ENCODE measurements at regions not wholly inside any gene's neighbourhood (a gene's known extent, or its start where the extent isn't known, plus 50 kb on each side); places are given as distances from the start of the nearest gene placed in this dataset.

DNA sequence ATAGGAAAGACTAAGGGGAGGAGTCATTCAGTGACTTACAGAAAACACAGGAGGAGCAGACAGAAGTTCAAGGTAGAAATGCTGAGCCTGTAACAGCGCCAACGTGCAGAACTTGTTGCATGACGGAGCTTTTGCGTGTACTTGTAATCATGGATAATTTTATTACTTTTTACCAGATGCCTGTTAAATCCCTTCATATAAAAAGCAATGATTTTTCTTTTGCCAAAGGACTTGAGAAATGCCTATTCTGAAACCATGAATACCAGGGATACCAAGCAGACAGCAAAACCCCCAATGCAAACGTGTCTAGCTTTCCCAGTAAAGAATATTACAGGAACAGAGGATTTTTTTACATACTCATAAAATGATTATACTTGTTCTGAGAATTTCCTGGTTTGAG lies 163.6 kb upstream of the GSC start:
- Histone ChIP-seq H3K27ac (ENCODE audit: low read length) (no peak overlapping the region), H3K9me3 (ENCODE audit: insufficient read depth, low read depth, low read length) (no peaks in the 10 kb centered on the region), H3K9ac (ENCODE audit: low read depth, low read length) (no peak overlapping the region), H3K4me3 (ENCODE audit: low read length) (no peak overlapping the region), H3K4me1 (ENCODE audit: insufficient read depth, low read length) (no peaks in the 10 kb centered on the region), H3K36me3 (ENCODE audit: insufficient read depth, low read depth, low read length) (no peaks in the 10 kb centered on the region), H3K27me3 (ENCODE audit: insufficient read depth, low read length) (no peaks in the 10 kb centered on the region)

DNA sequence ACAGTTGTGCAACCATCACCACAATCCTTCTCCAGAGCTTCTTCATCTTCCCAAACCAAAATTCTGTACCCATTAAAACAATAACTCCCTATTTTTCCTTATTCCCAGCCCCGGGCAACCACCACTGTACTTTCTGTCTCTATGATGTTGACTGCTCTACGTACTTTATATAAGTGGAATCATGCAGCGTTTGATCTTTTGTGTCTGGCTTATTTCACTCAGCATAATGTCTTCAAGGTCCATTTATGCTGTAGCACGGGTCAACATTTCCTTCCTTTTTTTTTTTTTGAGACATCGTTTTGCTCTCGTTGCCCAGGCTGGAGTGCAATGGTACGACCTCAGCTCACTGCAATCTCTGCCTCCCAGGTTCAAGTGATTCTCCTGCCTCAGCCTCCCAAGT lies 162.7 kb upstream of the GSC start:
- Histone ChIP-seq H3K9me3 (ENCODE audit: insufficient read depth, low read depth, low read length) (no peaks in the 10 kb centered on the region), H3K27me3 (ENCODE audit: insufficient read depth, low read length) (no peaks in the 10 kb centered on the region), H3K4me3 (ENCODE audit: low read length) (no peak overlapping the region)

DNA sequence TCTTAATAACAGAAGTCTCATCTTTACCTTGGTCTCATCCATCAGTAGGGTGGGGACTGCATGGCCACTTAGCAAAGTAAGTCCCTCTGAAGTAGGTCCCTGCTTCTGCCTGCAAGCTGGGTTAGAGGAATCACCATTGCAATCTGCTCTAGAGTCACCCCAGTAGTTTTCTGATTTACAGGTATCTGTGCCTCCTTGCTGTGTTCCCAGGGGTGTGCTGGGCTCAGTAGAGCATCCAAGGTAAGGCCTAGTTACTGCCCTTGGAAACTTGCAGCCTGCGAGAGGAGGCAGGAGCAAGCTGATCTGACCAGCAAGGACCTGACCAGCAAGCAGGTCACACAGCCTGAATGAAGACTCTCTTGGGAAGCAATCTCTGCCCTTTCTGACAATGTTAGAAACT lies 160.8 kb upstream of the GSC start:
- H3K9me3 ChIP-seq (ENCODE audit: insufficient read depth, low read depth, low read length) = no peaks in the 10 kb centered on the region
- no peak overlapping the region for H3K27ac ChIP-seq (ENCODE audit: low read length)
- H3K27me3 ChIP-seq (ENCODE audit: insufficient read depth, low read length) = no peaks in the 10 kb centered on the region
- no peak overlapping the region for H3K4me3 ChIP-seq (ENCODE audit: low read length)
- H3K9ac ChIP-seq (ENCODE audit: low read depth, low read length) = no peak overlapping the region
- H3K4me1 ChIP-seq (ENCODE audit: insufficient read depth, low read length) = no peaks in the 10 kb centered on the region
- no peaks in the 10 kb centered on the region for H3K36me3 ChIP-seq (ENCODE audit: insufficient read depth, low read depth, low read length)

More for the DNA sequence above, 162.7 kb upstream of the GSC start:
- Histone ChIP-seq H3K27ac (ENCODE audit: low read length) (no peak overlapping the region), H3K36me3 (ENCODE audit: insufficient read depth, low read depth, low read length) (no peaks in the 10 kb centered on the region), H3K4me1 (ENCODE audit: insufficient read depth, low read length) (no peaks in the 10 kb centered on the region), H3K9ac (ENCODE audit: low read depth, low read length) (no peak overlapping the region)

DNA sequence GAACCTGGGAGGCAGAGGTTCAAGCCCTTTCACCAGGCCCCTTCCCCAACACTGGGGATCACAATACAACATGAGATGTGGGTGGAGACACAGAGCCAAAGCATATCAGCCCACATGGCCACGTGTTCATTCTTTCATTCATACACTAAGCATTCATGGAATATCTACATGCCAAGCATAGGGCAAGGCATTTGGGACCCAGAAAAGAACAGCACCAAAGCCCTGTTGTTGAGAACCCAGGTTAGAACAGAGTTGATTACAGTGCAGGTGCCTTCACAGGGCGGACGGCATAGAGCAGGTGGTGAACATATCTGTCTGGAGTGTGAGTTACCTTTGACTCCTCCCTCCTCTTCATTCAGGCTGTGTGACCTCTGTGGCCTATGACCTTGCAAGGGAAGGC lies 159.4 kb upstream of the GSC start:
- Histone ChIP-seq H3K9ac (ENCODE audit: low read depth, low read length) (no peak overlapping the region), H3K4me3 (ENCODE audit: low read length) (no peak overlapping the region), H3K36me3 (ENCODE audit: insufficient read depth, low read depth, low read length) (no peaks in the 10 kb centered on the region), H3K9me3 (ENCODE audit: insufficient read depth, low read depth, low read length) (no peaks in the 10 kb centered on the region), H3K27me3 (ENCODE audit: insufficient read depth, low read length) (no peaks in the 10 kb centered on the region), H3K4me1 (ENCODE audit: insufficient read depth, low read length) (no peaks in the 10 kb centered on the region), H3K27ac (ENCODE audit: low read length) (no peak overlapping the region)

DNA sequence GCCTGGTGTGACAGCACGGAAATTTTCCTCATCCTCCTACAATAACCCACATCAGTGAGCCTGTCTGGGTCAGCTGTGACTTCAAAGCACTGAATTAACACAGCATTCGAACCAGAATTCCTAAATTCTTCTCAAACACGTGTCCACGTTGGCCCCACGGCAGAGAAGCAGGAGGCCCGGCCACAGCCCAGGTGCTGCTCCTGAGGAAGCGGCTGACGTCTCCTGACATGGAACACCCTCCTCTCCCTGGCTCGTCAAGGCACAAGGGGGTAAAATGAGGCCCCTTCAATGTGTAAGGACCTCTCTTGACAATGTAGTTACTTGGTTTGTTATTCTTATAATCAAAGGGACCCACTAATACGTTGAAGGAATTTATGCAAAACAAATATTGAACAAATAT lies 156.3 kb upstream of the GSC start:
- no peaks in the 10 kb centered on the region for H3K9me3 ChIP-seq (ENCODE audit: insufficient read depth, low read depth, low read length)
- H3K27ac ChIP-seq (ENCODE audit: low read length) = no peak overlapping the region
- no peaks in the 10 kb centered on the region for H3K36me3 ChIP-seq (ENCODE audit: insufficient read depth, low read depth, low read length)
- no peak overlapping the region for H3K9ac ChIP-seq (ENCODE audit: low read depth, low read length)
- no peaks in the 10 kb centered on the region for H3K4me1 ChIP-seq (ENCODE audit: insufficient read depth, low read length)
- no peak overlapping the region for H3K4me3 ChIP-seq (ENCODE audit: low read length)
- no peaks in the 10 kb centered on the region for H3K27me3 ChIP-seq (ENCODE audit: insufficient read depth, low read length)

DNA sequence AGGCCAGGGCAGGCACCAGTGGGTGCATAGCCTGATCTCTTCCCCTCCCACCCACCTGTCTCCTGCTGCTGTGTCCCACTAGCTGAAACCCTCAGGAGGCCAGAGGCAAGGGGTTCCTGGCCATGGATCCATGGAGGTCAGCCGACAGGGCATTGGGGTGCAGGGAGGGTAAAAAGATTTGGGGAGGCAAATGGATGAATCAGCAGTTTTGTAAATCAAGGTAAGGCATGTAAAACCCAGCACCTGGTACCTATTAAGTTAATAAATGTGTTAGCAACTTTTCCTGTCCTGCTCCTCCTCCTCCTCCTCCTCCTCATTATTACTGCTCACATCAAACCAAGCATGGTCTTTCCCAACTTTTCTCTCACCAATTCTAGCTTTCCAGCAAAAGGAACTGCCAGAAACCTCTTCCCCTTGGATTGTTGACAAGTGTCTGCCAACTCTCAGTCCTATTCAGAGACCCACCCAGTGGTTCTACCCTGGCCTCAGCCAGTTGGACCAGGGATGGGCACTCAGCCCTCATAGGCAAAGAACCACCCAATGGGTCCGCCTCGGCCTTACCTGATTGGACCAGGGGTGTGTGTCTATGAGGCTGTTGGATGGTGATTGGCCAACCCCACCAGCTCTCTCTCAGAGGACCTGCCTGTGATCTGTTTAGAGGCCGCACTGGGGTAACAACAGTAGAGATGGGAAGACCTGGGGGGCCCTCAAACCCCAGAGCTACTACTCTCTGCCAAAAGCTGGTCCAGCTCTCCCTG lies 155.7 kb upstream of the GSC start:
- H3K4me3 ChIP-seq (ENCODE audit: low read length) = no peak overlapping the region
- no peaks in the 10 kb centered on the region for H3K27me3 ChIP-seq (ENCODE audit: insufficient read depth, low read length)
- no peaks in the 10 kb centered on the region for H3K36me3 ChIP-seq (ENCODE audit: insufficient read depth, low read depth, low read length)
- H3K27ac ChIP-seq (ENCODE audit: low read length) = no peak overlapping the region
- H3K9me3 ChIP-seq (ENCODE audit: insufficient read depth, low read depth, low read length) = no peaks in the 10 kb centered on the region
- H3K9ac ChIP-seq (ENCODE audit: low read depth, low read length) = no peak overlapping the region
- H3K4me1 ChIP-seq (ENCODE audit: insufficient read depth, low read length) = no peaks in the 10 kb centered on the region

DNA sequence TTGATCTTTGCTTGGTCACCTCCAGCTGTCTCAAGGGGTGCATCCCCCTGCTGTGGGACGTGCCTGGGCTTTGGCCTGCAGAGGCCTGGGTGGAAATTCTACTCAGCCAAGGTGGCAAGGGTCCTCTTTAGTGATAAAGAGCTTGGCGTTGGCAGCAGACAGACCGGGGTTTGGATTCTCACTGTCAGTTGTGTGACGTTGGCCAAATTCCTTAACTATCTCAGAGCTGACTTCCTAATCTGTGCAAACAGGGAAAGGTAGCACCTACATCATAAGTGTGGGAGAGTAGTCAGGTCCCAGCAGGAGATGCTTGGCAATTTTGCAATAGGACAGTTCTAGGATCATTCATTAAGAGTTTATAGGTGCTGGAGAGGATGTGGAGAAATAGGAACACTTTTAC lies 154.3 kb upstream of the GSC start:
- Histone ChIP-seq H3K4me1 (ENCODE audit: insufficient read depth, low read length) (no peaks in the 10 kb centered on the region), H3K36me3 (ENCODE audit: insufficient read depth, low read depth, low read length) (no peaks in the 10 kb centered on the region), H3K9me3 (ENCODE audit: insufficient read depth, low read depth, low read length) (no peaks in the 10 kb centered on the region), H3K27ac (ENCODE audit: low read length) (no peak overlapping the region), H3K9ac (ENCODE audit: low read depth, low read length) (no peak overlapping the region), H3K4me3 (ENCODE audit: low read length) (no peak overlapping the region), H3K27me3 (ENCODE audit: insufficient read depth, low read length) (no peaks in the 10 kb centered on the region)

DNA sequence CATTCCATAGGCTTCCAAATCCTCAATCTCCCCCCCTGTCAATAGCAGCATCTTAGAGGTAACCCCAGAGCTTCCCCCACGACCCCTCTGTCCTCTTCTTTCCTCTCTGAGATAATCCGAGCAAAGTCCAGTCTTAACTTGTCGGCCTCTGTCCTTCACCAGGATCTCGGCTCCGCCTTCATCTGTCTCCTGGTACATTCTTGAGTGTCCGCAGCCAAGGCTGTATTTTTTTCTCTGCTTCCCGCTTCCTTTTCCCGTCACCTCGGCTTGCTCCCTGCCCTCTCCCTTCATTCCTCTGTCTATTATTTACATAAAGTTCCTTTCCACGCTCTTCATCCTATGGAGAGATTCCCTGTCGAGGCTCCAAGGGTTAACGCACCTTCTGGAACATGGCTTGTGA lies 153.9 kb upstream of the GSC start:
- no peak overlapping the region for H3K4me3 ChIP-seq (ENCODE audit: low read length)
- H3K36me3 ChIP-seq (ENCODE audit: insufficient read depth, low read depth, low read length) = no peaks in the 10 kb centered on the region
- no peaks in the 10 kb centered on the region for H3K27me3 ChIP-seq (ENCODE audit: insufficient read depth, low read length)
- H3K4me1 ChIP-seq (ENCODE audit: insufficient read depth, low read length) = no peaks in the 10 kb centered on the region
- H3K27ac ChIP-seq (ENCODE audit: low read length) = no peak overlapping the region
- H3K9me3 ChIP-seq (ENCODE audit: insufficient read depth, low read depth, low read length) = no peaks in the 10 kb centered on the region
- H3K9ac ChIP-seq (ENCODE audit: low read depth, low read length) = no peak overlapping the region

DNA sequence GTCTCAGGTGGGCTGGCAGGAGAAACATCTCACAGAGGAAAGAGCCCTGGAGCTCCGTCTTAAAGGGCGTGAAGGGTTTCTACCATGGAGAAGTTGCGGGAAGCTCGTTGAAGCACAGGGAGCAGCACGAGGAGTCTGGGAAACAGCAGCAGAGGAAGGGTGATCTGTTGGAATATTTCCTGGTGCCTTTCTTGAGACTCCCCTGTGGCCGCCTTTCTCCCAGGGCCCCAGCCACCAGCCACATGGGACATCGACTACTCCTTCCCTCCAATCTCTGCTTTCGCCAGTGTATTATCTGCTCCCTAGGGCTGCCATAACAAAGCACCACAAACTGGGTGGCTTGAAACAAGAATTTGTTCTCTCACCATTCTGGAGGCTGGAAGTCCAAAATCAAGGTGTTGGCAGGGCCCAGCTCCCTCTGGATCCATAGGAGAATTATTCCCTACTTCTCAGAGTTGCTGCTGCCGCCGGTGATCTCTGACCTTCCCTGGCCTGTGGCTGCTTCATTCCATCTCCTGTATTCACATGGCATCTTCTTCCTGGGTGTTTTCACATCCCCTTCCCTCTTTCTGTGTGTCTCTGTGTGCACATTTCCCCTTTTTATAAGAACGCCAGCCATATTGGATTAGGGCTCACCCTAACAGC lies 152.8 kb upstream of the GSC start:
- H3K36me3 ChIP-seq (ENCODE audit: insufficient read depth, low read depth, low read length) = no peaks in the 10 kb centered on the region
- H3K4me1 ChIP-seq (ENCODE audit: insufficient read depth, low read length) = no peaks in the 10 kb centered on the region
- H3K9ac ChIP-seq (ENCODE audit: low read depth, low read length) = no peak overlapping the region
- H3K4me3 ChIP-seq (ENCODE audit: low read length) = no peak overlapping the region
- H3K27ac ChIP-seq (ENCODE audit: low read length) = no peak overlapping the region
- no peaks in the 10 kb centered on the region for H3K27me3 ChIP-seq (ENCODE audit: insufficient read depth, low read length)
- H3K9me3 ChIP-seq (ENCODE audit: insufficient read depth, low read depth, low read length) = no peaks in the 10 kb centered on the region

DNA sequence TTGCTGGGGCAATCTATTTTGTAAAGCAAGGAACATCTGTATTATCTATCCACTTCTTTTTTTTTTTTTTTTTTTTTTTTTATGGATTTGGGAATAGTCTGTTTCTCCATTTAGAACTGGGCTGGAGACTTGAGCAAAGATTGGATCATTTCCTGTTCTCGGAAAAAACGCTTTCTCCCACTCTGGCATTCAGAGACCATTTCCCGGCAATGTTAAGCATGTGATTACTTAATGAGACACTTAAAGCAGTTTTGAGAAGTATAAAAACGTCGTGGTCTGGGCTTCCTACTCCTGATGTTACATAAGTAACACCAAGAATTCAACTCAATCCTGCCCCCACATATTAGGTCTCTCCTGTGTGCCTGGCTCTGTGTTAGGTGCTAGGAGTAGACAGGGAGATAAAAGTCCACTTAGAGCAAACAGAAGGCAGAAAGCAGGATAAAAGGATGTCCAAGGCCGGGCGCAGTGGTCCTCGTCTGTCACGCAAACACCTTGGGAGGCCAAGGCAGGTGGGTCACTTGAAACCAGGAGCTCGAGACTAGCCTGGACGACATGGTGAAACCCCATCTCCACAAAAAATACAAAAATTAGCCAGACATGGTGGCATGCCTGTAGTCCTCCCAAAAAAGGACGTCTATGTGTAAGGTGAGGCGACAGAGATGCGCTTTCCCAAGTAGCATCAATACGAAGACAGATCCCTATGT lies 152.1 kb upstream of the GSC start:
- Histone ChIP-seq H3K4me3 (ENCODE audit: low read length) (no peak overlapping the region), H3K9ac (ENCODE audit: low read depth, low read length) (no peak overlapping the region), H3K27me3 (ENCODE audit: insufficient read depth, low read length) (no peaks in the 10 kb centered on the region), H3K36me3 (ENCODE audit: insufficient read depth, low read depth, low read length) (no peaks in the 10 kb centered on the region), H3K4me1 (ENCODE audit: insufficient read depth, low read length) (no peaks in the 10 kb centered on the region), H3K9me3 (ENCODE audit: insufficient read depth, low read depth, low read length) (no peaks in the 10 kb centered on the region), H3K27ac (ENCODE audit: low read length) (no peak overlapping the region)

DNA sequence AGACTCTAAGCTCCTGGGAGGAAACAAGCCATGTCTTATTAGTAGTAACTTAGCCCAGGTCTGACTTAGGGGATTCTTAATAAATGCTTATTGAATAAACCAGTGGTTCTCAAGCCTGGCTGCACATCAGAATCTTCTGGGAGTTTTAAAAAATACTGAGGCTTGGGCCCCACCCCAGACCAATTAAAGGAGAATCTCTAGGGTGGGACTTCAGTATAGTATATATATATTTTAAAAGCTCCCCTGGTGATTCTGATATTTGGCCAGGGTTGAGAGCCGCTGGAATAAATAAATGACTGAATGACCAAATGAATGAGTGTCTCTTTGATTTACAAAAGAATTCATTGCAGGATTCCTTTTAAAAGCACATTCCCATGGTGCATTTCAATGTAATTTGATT lies 151.5 kb upstream of the GSC start:
- Histone ChIP-seq H3K9me3 (ENCODE audit: insufficient read depth, low read depth, low read length) (no peaks in the 10 kb centered on the region), H3K4me3 (ENCODE audit: low read length) (no peak overlapping the region), H3K4me1 (ENCODE audit: insufficient read depth, low read length) (no peaks in the 10 kb centered on the region), H3K9ac (ENCODE audit: low read depth, low read length) (no peak overlapping the region), H3K27me3 (ENCODE audit: insufficient read depth, low read length) (no peaks in the 10 kb centered on the region), H3K36me3 (ENCODE audit: insufficient read depth, low read depth, low read length) (no peaks in the 10 kb centered on the region), H3K27ac (ENCODE audit: low read length) (no peak overlapping the region)

DNA sequence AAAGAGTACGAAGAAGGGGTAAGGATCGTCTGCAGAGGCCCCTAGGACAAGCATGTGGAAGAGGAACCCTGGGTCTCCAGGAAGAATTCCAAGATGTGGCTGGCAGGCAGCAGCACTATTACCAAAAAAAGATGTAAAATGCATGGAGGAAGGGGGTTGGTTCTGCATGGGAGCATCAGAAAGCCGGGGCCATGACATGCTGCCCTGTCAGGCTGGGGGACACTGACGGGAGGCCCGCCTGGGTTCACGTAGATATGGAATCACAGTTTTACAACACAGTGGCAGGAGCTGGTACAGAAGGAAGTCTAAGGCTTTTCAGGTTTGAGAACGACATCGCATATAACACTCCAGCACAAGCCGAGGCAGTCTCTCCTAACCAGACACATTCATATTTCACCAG lies 150.0 kb upstream of the GSC start:
- H3K27ac ChIP-seq (ENCODE audit: low read length) = no peak overlapping the region
- H3K36me3 ChIP-seq (ENCODE audit: insufficient read depth, low read depth, low read length) = no peaks in the 10 kb centered on the region
- no peaks in the 10 kb centered on the region for H3K9me3 ChIP-seq (ENCODE audit: insufficient read depth, low read depth, low read length)
- no peak overlapping the region for H3K9ac ChIP-seq (ENCODE audit: low read depth, low read length)
- H3K4me3 ChIP-seq (ENCODE audit: low read length) = no peak overlapping the region
- no peaks in the 10 kb centered on the region; the same call in 1 of the 2 replicates for H3K27me3 ChIP-seq (ENCODE audit: insufficient read depth, low read length)
- no peaks in the 10 kb centered on the region for H3K4me1 ChIP-seq (ENCODE audit: insufficient read depth, low read length)

Measured in iPS-20b (cell line).